Neural cell (in vitro differentiated cells): ENCODE measurements at regions not wholly inside any gene's neighbourhood (a gene's known extent, or its start where the extent isn't known, plus 50 kb on each side); places are given as distances from the start of the nearest gene placed in this dataset.

Experiments
- H2AFZ ChIP-seq: fragments of 200-600, 300-800 bp; sonication (generic), shearing (Covaris generic); 2 replicates; pipeline ENCODE4 v1.6.0; 2014; ENCODE audit warnings: low read depth, mild to moderate bottlenecking, antibody characterized with exemption, low read length, moderate library complexity
- H3F3A ChIP-seq: fragments of 200-600 bp; shearing (Covaris generic); 2 replicates; pipeline ENCODE4 v1.6.1; 2016; ENCODE audit warnings: mild to moderate bottlenecking, moderate library complexity, mixed read lengths, antibody characterized with exemption, low read length; ENCODE audit not compliant: insufficient read depth, poor library complexity, severe bottlenecking
- H3K27ac ChIP-seq: fragments of 200-600, 300-800 bp; sonication (generic), shearing (Covaris generic); 2 replicates; pipeline ENCODE4 v1.5.1; 2014; ENCODE audit warnings: mild to moderate bottlenecking, low read length, moderate library complexity
- H3K27me3 ChIP-seq: fragments of 300-800, 200-600 bp; sonication (generic), shearing (Covaris generic); 2 replicates; pipeline ENCODE4 v1.6.0; 2014; ENCODE audit warnings: mild to moderate bottlenecking, low read depth, low read length, moderate library complexity; ENCODE audit not compliant: insufficient read depth
- H3K36me3 ChIP-seq: fragments of 300-800, 200-600 bp; sonication (generic), shearing (Covaris generic); 2 replicates; pipeline ENCODE4 v1.5.1; 2014; ENCODE audit warnings: mild to moderate bottlenecking, antibody characterized with exemption, low read length, moderate library complexity; ENCODE audit not compliant: insufficient read depth
- H3K4me2 ChIP-seq: fragments of 300-800, 200-600 bp; sonication (generic), shearing (Covaris generic); 2 replicates; pipeline ENCODE4 v1.6.0; 2014; ENCODE audit warnings: mild to moderate bottlenecking, low read length
- H3K4me3 ChIP-seq: fragments of 300-800, 200-600 bp; sonication (generic), shearing (Covaris generic); 2 replicates; pipeline ENCODE4 v1.5.1; 2014; ENCODE audit warnings: mild to moderate bottlenecking, low read length, moderate library complexity
- H3K79me2 ChIP-seq: fragments of 200-600 bp; shearing (Covaris generic); replicated peaks from 2 replicates; pipeline ENCODE4 v1.6.0; 2014; ENCODE audit warnings: mild to moderate bottlenecking, low read length, moderate library complexity; ENCODE audit not compliant: insufficient read depth
- H3K9ac ChIP-seq: fragments of 300-800, 200-600 bp; sonication (generic), shearing (Covaris generic); 2 replicates; pipeline ENCODE4 v1.6.1; 2016; ENCODE audit warnings: mild to moderate bottlenecking, low read length, mixed read lengths
- H3K9me2 ChIP-seq: fragments of 200-600 bp; shearing (Covaris generic); 2 replicates; pipeline ENCODE4 v1.6.1; 2016; ENCODE audit warnings: mild to moderate bottlenecking, low read length, mixed read lengths; ENCODE audit not compliant: insufficient read depth
- H3K9me3 ChIP-seq: fragments of 200-600, 300-800 bp; sonication (generic), shearing (Covaris generic); 2 replicates; pipeline ENCODE4 v1.6.1; 2016; ENCODE audit warnings: mild to moderate bottlenecking, mixed run types, low read length, moderate library complexity, mixed read lengths
- H4K20me1 ChIP-seq: fragments of 200-600 bp; shearing (Covaris generic); 2 replicates; pipeline ENCODE4 v1.6.1; 2016; ENCODE audit warnings: mild to moderate bottlenecking, mixed run types; ENCODE audit not compliant: insufficient read depth
- EP300 ChIP-seq: fragments of 450-650 bp; conservative IDR thresholded peaks from 2 replicates; pipeline ENCODE4 v1.6.1; 2014; ENCODE audit warnings: antibody characterized with exemption, mild to moderate bottlenecking, moderate library complexity; ENCODE audit not compliant: poor library complexity, severe bottlenecking
- EZH2 ChIP-seq: fragments of 200-600, 300-800 bp; shearing (Covaris generic), sonication (generic); IDR thresholded peaks from 2 replicates; pipeline ENCODE4 v1.6.1; 2014; ENCODE audit warnings: antibody characterized with exemption, low read length, borderline replicate concordance, mild to moderate bottlenecking; ENCODE audit not compliant: insufficient read depth, poor library complexity, severe bottlenecking
- MXI1 ChIP-seq: fragments of 450-650 bp; conservative IDR thresholded peaks from 2 replicates; pipeline ENCODE4 v1.6.1; 2014; ENCODE audit warnings: antibody characterized with exemption, mild to moderate bottlenecking; ENCODE audit not compliant: poor library complexity, severe bottlenecking
- POLR2AphosphoS5 ChIP-seq: IDR thresholded peaks from 2 replicates; pipeline ENCODE4 v1.6.1; 2012
- RAD21 ChIP-seq: fragments of 450-650 bp; conservative IDR thresholded peaks from 2 replicates; pipeline ENCODE4 v1.6.1; 2014; ENCODE audit warnings: antibody characterized with exemption, mild to moderate bottlenecking, moderate library complexity
- REST ChIP-seq: IDR thresholded peaks from 2 replicates; pipeline ENCODE4 v1.6.1; 2012; ENCODE audit warnings: borderline replicate concordance
- SMC3 ChIP-seq: fragments of 450-650 bp; conservative IDR thresholded peaks from 2 replicates; pipeline ENCODE4 v1.6.1; 2014; ENCODE audit warnings: antibody characterized with exemption, mild to moderate bottlenecking, moderate library complexity; ENCODE audit not compliant: poor library complexity
- TAF1 ChIP-seq: IDR thresholded peaks from 2 replicates; pipeline ENCODE4 v1.6.1; 2012; ENCODE audit warnings: low read depth
- TF ChIP-seq, protein P1 (sequence below): fragments of 450-650 bp; IDR thresholded peaks from 2 replicates; pipeline ENCODE4 v1.5.1; 2014; ENCODE audit warnings: antibody characterized with exemption, mild to moderate bottlenecking, moderate library complexity; ENCODE audit not compliant: poor library complexity, severe bottlenecking

DNA sequence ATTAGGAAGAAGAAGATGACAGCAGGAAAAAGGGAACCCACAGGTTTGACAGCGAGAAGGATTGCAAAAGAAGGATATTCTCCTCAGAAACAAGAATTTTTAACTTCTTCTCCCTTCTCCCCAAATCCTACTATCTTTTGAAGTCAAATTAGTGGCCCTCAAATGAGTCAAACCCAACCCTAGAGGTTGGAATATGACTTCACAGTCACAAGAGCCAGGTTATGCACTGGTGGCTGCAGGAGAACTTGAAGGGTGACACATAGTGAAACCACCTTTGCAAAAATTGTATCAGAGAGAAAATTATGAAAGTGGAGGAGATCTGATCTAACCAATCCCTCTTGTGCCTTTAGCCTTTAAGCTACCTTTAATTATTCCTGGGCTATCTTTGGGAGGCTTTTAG is 386.2 kb upstream of the CCDC196 start:
- no peak overlapping the region for H2AFZ ChIP-seq
- no peak overlapping the region for H3K9ac ChIP-seq
- no peaks in the 10 kb centered on the region for H3K36me3 ChIP-seq
- H3K9me3 ChIP-seq: no peaks in the 10 kb centered on the region
- H4K20me1 ChIP-seq: no peaks in the 10 kb centered on the region
- H3K27ac ChIP-seq: no peak overlapping the region
- no peaks in the 10 kb centered on the region for H3K9me2 ChIP-seq
- H3F3A ChIP-seq: no peaks in the 10 kb centered on the region
- no peaks in the 10 kb centered on the region for H3K27me3 ChIP-seq
- no peak overlapping the region for H3K4me3 ChIP-seq
- no peak overlapping the region for H3K4me2 ChIP-seq
- no peaks in the 10 kb centered on the region for H3K79me2 ChIP-seq
- no peak for TF ChIP-seq EZH2
- TF ChIP-seq EP300: no peak
- TF ChIP-seq MXI1: no peak
- TF ChIP-seq REST: no peak
- no peak for TF ChIP-seq TAF1
- no peak for TF ChIP-seq POLR2AphosphoS5
- TF ChIP-seq SMC3: no peak
- TF ChIP-seq, protein P1, sequence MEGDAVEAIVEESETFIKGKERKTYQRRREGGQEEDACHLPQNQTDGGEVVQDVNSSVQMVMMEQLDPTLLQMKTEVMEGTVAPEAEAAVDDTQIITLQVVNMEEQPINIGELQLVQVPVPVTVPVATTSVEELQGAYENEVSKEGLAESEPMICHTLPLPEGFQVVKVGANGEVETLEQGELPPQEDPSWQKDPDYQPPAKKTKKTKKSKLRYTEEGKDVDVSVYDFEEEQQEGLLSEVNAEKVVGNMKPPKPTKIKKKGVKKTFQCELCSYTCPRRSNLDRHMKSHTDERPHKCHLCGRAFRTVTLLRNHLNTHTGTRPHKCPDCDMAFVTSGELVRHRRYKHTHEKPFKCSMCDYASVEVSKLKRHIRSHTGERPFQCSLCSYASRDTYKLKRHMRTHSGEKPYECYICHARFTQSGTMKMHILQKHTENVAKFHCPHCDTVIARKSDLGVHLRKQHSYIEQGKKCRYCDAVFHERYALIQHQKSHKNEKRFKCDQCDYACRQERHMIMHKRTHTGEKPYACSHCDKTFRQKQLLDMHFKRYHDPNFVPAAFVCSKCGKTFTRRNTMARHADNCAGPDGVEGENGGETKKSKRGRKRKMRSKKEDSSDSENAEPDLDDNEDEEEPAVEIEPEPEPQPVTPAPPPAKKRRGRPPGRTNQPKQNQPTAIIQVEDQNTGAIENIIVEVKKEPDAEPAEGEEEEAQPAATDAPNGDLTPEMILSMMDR: no peak
- TF ChIP-seq RAD21: no peak

DNA sequence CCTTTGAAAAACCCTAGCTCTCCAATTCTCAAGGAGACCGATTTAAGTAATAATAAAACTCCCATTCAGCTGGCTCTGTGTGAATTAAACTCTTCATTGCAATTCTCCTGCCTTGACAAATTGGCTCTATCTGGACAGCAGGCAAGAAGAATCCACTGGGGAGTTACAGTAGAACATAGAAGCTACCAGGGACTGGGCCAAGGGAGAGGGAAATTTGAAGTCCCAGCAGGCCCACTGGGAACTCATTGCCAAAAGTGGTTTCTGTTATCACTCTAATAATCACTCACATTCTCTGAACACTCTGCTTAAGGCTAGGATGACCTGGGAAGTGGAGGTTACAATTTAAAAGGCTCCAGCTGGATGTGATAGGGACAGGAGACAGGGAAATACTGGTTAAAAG is 384.5 kb upstream of the CCDC196 start:
- Histone ChIP-seq H3K9me3 (no peaks in the 10 kb centered on the region), H3K4me3 (no peak overlapping the region), H4K20me1 (no peaks in the 10 kb centered on the region), H2AFZ (no peak overlapping the region), H3K9me2 (no peaks in the 10 kb centered on the region), H3K27ac (no peak overlapping the region), H3K9ac (no peak overlapping the region), H3F3A (no peaks in the 10 kb centered on the region), H3K4me2 (no peak overlapping the region), H3K27me3 (no peaks in the 10 kb centered on the region), H3K79me2 (no peaks in the 10 kb centered on the region), H3K36me3 (no peaks in the 10 kb centered on the region)
- TF ChIP-seq POLR2AphosphoS5 (no peak), MXI1 (no peak), TAF1 (no peak), EP300 (no peak), RAD21 (no peak), EZH2 (no peak), REST (no peak), SMC3 (no peak)
- TF ChIP-seq, protein P1: no peak
